ES-I3 (cell line): ENCODE measurements at regions not wholly inside any gene's neighbourhood (a gene's known extent, or its start where the extent isn't known, plus 50 kb on each side); places are given as distances from the start of the nearest gene placed in this dataset.

ENCODE experiments used
- H3K36me3 ChIP-seq: 2 replicates; pipeline ENCODE4 v1.6.1; 2013; ENCODE audit warnings: mild to moderate bottlenecking, low read length, control low read depth, moderate library complexity; ENCODE audit not compliant: insufficient read depth
- H3K4me1 ChIP-seq: 2 replicates; pipeline ENCODE4 v1.6.1; 2013; ENCODE audit warnings: mild to moderate bottlenecking, control low read depth, low read length; ENCODE audit not compliant: insufficient read depth
- H3K9ac ChIP-seq: 2 replicates; pipeline ENCODE4 v1.6.1; 2013; ENCODE audit warnings: low read depth, mild to moderate bottlenecking, low read length, moderate library complexity
- H3K9me3 ChIP-seq: 2 replicates; pipeline ENCODE4 v1.6.1; 2013; ENCODE audit warnings: mild to moderate bottlenecking, low read length, moderate library complexity; ENCODE audit not compliant: control insufficient read depth, insufficient read depth

- Histone ChIP-seq H3K9me3 (no peaks in the 10 kb centered on the region), H3K4me1 (peaks cover 16% of the 10 kb centered on the region), H3K9ac (no peak overlapping the region), H3K36me3 (no peaks in the 10 kb centered on the region; the same call in 1 of the 2 replicates)
Observed at GRCh38 chr14:97887690-97888089, 1090.5 kb downstream of the VRK1 start.

GRCh38 chr14:97888331-97888730 is 1091.1 kb downstream of the VRK1 start:
- H3K9me3 ChIP-seq: no peaks in the 10 kb centered on the region
- peaks cover 20% of the 10 kb centered on the region for H3K4me1 ChIP-seq
- no peaks in the 10 kb centered on the region; the same call in 1 of the 2 replicates for H3K36me3 ChIP-seq
- H3K9ac ChIP-seq: no peak overlapping the region

GRCh38 chr14:97891515-97891914 is 1094.3 kb downstream of the VRK1 start:
- H3K4me1 ChIP-seq: peaks cover 20% of the 10 kb centered on the region
- H3K36me3 ChIP-seq: no peaks in the 10 kb centered on the region; the same call in 1 of the 2 replicates
- H3K9ac ChIP-seq: no peak overlapping the region

GRCh38 chr14:97894552-97894951 is 1097.4 kb downstream of the VRK1 start:
- peaks cover 20% of the 10 kb centered on the region for H3K4me1 ChIP-seq
- H3K36me3 ChIP-seq: no peaks in the 10 kb centered on the region
- H3K9me3 ChIP-seq: no peaks in the 10 kb centered on the region
- no peak overlapping the region for H3K9ac ChIP-seq

More at GRCh38 chr14:97891515-97891914, 1094.3 kb downstream of the VRK1 start:
- no peaks in the 10 kb centered on the region for H3K9me3 ChIP-seq

GRCh38 chr14:97900196-97900854 is 1103.1 kb downstream of the VRK1 start:
- Histone ChIP-seq H3K36me3 (no peaks in the 10 kb centered on the region), H3K9me3 (no peaks in the 10 kb centered on the region), H3K4me1 (no peaks in the 10 kb centered on the region), H3K9ac (no peak overlapping the region)

GRCh38 chr14:97902630-97903029 is 1105.4 kb downstream of the VRK1 start:
- H3K9ac ChIP-seq: no peak overlapping the region

GRCh38 chr14:97903821-97904220 is 1106.6 kb downstream of the VRK1 start:
- Histone ChIP-seq H3K36me3 (no peaks in the 10 kb centered on the region), H3K9me3 (no peaks in the 10 kb centered on the region), H3K4me1 (no peaks in the 10 kb centered on the region), H3K9ac (no peak overlapping the region)

More at GRCh38 chr14:97902630-97903029, 1105.4 kb downstream of the VRK1 start:
- no peaks in the 10 kb centered on the region for H3K4me1 ChIP-seq
- H3K36me3 ChIP-seq: no peaks in the 10 kb centered on the region
- H3K9me3 ChIP-seq: no peaks in the 10 kb centered on the region

- H3K9ac ChIP-seq: no peak overlapping the region
- no peaks in the 10 kb centered on the region for H3K36me3 ChIP-seq
- no peaks in the 10 kb centered on the region for H3K4me1 ChIP-seq
- H3K9me3 ChIP-seq: no peaks in the 10 kb centered on the region
Observed at GRCh38 chr14:97912217-97912616, 1115.0 kb downstream of the VRK1 start.

GRCh38 chr14:97916100-97916499 is 1118.9 kb downstream of the VRK1 start:
- Histone ChIP-seq H3K4me1 (no peaks in the 10 kb centered on the region), H3K9ac (no peak overlapping the region), H3K36me3 (no peaks in the 10 kb centered on the region), H3K9me3 (0 out of 2 replicates have a peak, but pooled peaks cover 2% of the 10 kb centered on the region)

GRCh38 chr14:97916669-97917568 is 1119.7 kb downstream of the VRK1 start:
- Histone ChIP-seq H3K9ac (no peak overlapping the region), H3K4me1 (no peaks in the 10 kb centered on the region), H3K36me3 (no peaks in the 10 kb centered on the region), H3K9me3 (0 out of 2 replicates have a peak, but pooled peaks cover 2% of the 10 kb centered on the region)

GRCh38 chr14:97920201-97920600 is 1123.0 kb downstream of the VRK1 start:
- peaks cover 2% of the 10 kb centered on the region; the same call in 1 of the 2 replicates for H3K9me3 ChIP-seq
- H3K4me1 ChIP-seq: no peaks in the 10 kb centered on the region
- H3K9ac ChIP-seq: no peak overlapping the region
- no peaks in the 10 kb centered on the region for H3K36me3 ChIP-seq

- no peaks in the 10 kb centered on the region for H3K4me1 ChIP-seq
- no peaks in the 10 kb centered on the region for H3K36me3 ChIP-seq
- no peak overlapping the region for H3K9ac ChIP-seq
- peaks cover 2% of the 10 kb centered on the region; the same call in 1 of the 2 replicates for H3K9me3 ChIP-seq
Observed at GRCh38 chr14:97921296-97921695, 1124.1 kb downstream of the VRK1 start.

- H3K4me1 ChIP-seq: no peaks in the 10 kb centered on the region
- no peaks in the 10 kb centered on the region for H3K36me3 ChIP-seq
- no peak overlapping the region for H3K9ac ChIP-seq
- no peaks in the 10 kb centered on the region; the same call in 1 of the 2 replicates for H3K9me3 ChIP-seq
Observed at GRCh38 chr14:97924922-97925613, 1127.9 kb downstream of the VRK1 start.

GRCh38 chr14:97930166-97930565 is 1133.0 kb downstream of the VRK1 start:
- no peaks in the 10 kb centered on the region for H3K9me3 ChIP-seq
- H3K4me1 ChIP-seq: no peaks in the 10 kb centered on the region
- H3K36me3 ChIP-seq: no peaks in the 10 kb centered on the region
- H3K9ac ChIP-seq: no peak overlapping the region
